Sigmoid colon (tissue), 6 donors: ENCODE measurements at regions not wholly inside any gene's neighbourhood (a gene's known extent, or its start where the extent isn't known, plus 50 kb on each side); places are given as distances from the start of the nearest gene placed in this dataset.
"Not testable (repeated sequence)": the region's sequence is repeated elsewhere in the genome, so short reads cannot be mapped to it uniquely, and the experiment has no call there.

Source experiments
- DNase-seq: peaks from one replicate; pipeline ENCODE4 v3.0.0-alpha.2; 2019
- H3K27ac ChIP-seq, 4 donors: fragments of 200-600 bp; sonication (generic); one replicate each; pipeline ENCODE4 v1.5.1; 2016 to 2019; ENCODE audit warnings: mild to moderate bottlenecking in 1 of 4
- H3K27me3 ChIP-seq, 3 donors: fragments of 200-600 bp; sonication (generic); one replicate each; pipeline ENCODE4 v1.5.1; 2019; ENCODE audit warnings: mild to moderate bottlenecking in 1 of 3
- H3K36me3 ChIP-seq, 4 donors: fragments of 200-600 bp; sonication (generic); one replicate each; pipeline ENCODE4 v1.5.1; 2016 to 2019
- H3K4me1 ChIP-seq, 4 donors: fragments of 200-600 bp; sonication (generic); one replicate each; pipeline ENCODE4 v1.5.1; 2017 to 2019
- H3K4me3 ChIP-seq, 4 donors: fragments of 200-600 bp; sonication (generic); one replicate each; pipeline ENCODE4 v1.5.1; 2017 to 2019; ENCODE audit warnings: mild to moderate bottlenecking in 2 of 4, moderate library complexity in 1 of 4
- H3K9me3 ChIP-seq, 4 donors: fragments of 200-600 bp in 3 of 4; sonication (generic) in 3 of 4; one replicate each; pipeline versions ENCODE4 v1.5.1 to v1.6.1; 2013 to 2019
- CTCF ChIP-seq, 4 experiments: fragments of 450-650 bp in 3 of 4; fragments of 200-600 bp in 1 of 4; IDR thresholded peaks; one replicate each; pipeline ENCODE4 v1.5.1; 2016 to 2019; ENCODE audit warnings: antibody characterized with exemption in 4 of 4, mild to moderate bottlenecking in 3 of 4, moderate library complexity in 2 of 4
- EP300 ChIP-seq, 4 donors: sonication (generic); formaldehyde crosslinking; IDR thresholded peaks; one replicate each; pipeline ENCODE4 v1.6.1; 2017; ENCODE audit warnings: antibody characterized with exemption in 4 of 4
- POLR2A ChIP-seq, 2 donors: fragments of 450-650 bp; IDR thresholded peaks; one replicate each; pipeline ENCODE4 v1.6.1; 2016; ENCODE audit warnings: antibody characterized with exemption in 2 of 2, mild to moderate bottlenecking in 2 of 2, moderate library complexity in 2 of 2
- POLR2AphosphoS5 ChIP-seq, 4 donors: sonication (generic); formaldehyde crosslinking; IDR thresholded peaks; one replicate each; pipeline ENCODE4 v1.6.1; 2017; ENCODE audit warnings: antibody characterized with exemption in 4 of 4
- WGBS, 2 donors: extraction: QIAGEN DNeasy Blood & Tissue Kit; methylation state at CpG; one replicate each; pipeline ENCODE4 v1.1.7; 2013; 5-methylcytosine and 5-hydroxymethylcytosine counted together
- intact Hi-C: fragments of 100-400 bp; cut with DNase I; formaldehyde crosslinking; loops from one replicate; pipeline ENCODE4 v1.15.1; 2023
- donor health status: healthy with polysubstance abuse.
- donor health status: healthy.

DNA sequence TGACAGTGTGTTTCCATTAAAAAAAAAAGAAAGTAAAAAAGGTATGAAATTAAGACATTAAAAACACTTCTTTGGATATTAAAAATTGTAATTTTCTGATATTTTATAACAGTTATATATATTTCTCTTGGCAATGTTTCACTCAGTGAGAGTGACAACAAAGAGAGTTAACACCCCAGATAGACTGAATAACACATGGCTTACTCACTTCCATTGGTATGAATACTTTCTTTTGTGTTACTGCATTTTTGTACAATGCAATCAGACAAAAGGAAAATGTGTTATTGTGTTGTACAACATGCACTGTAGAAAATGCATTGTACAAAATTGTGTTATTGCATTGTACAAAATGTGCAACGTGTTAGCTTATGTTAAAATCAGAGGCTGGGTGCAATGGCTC, 676.6 kb upstream of the AMELY start:
- intact Hi-C loops, DNase-seq: not testable (repeated sequence)
- WGBS, 2 donors = 67 to 89% methylated on average over 1 of the region's 1 CpG

DNA sequence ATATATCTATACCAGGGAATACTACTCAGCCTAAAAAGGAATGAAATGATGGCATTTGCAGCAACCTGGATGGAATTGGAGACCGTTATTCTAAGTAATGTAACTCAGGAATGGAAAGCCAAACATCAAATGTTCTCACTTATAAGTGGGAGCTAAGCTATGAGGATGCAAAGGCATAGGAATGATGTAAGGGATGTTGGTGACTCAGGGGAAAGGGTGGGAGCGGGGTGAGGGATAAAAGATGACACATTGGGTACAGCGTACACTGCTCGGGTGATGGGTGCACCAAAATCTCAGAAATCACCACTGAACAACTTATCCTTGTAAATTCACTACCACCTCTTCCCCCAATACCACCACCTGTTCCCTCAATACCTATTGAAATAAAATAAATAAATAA, 651.0 kb upstream of the AMELY start:
- 90 to 97% methylated on average over 4 of the region's 4 CpGs for WGBS, 2 donors
- no peaks in the 10 kb centered on the region for H3K9me3 ChIP-seq
- intact Hi-C loops = no loop called here

More for the DNA sequence above, 676.6 kb upstream of the AMELY start:
- H3K27ac ChIP-seq, H3K27me3 ChIP-seq, H3K36me3 ChIP-seq, H3K9me3 ChIP-seq, H3K4me1 ChIP-seq, H3K4me3 ChIP-seq: not testable (repeated sequence)

DNA sequence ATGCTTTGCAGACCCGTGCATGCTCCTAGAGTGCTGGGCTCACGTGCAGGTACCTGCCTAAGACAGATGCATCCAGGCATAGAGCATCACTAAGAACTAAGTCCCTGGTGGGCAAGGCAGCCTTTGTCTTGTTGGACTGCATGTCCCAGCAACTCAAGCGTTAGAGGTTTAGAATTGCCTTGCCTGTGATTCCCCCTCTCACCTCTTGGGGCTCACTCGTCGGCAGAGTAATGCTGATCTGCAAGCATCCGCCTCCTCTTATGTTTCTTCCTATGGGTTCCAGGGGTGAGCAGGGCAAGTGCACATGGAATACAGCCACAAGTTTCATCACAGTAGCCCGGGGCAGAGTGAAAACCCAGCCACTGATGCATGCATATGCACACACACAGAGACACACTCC, 646.1 kb upstream of the AMELY start:
- Histone ChIP-seq H3K9me3 (no peaks in the 10 kb centered on the region), H3K4me1 (no peaks in the 10 kb centered on the region), H3K4me3 (no peak overlapping the region), H3K27ac (no peak overlapping the region), H3K27me3 (no peaks in the 10 kb centered on the region), H3K36me3 (no peaks in the 10 kb centered on the region)
- intact Hi-C loops = no loop called here
- TF ChIP-seq CTCF (IDR thresholded peaks at IDR 0.05) (no peak), POLR2AphosphoS5 (IDR thresholded peaks at IDR 0.05) (no peak), POLR2A (IDR thresholded peaks at IDR 0.05) (no peak), EP300 (IDR thresholded peaks at IDR 0.05) (no peak)
- WGBS, 2 donors = 57 to 63% methylated on average over 7 of the region's 7 CpGs
- DNase-seq = no peak

More for the DNA sequence above, 651.0 kb upstream of the AMELY start:
- DNase-seq = no peak
- no peaks in the 10 kb centered on the region for H3K27me3 ChIP-seq
- H3K36me3 ChIP-seq = no peaks in the 10 kb centered on the region
- no peak overlapping the region for H3K27ac ChIP-seq
- TF ChIP-seq EP300 (IDR thresholded peaks at IDR 0.05) (no peak), CTCF (IDR thresholded peaks at IDR 0.05) (no peak), POLR2A (IDR thresholded peaks at IDR 0.05) (no peak), POLR2AphosphoS5 (IDR thresholded peaks at IDR 0.05) (no peak)
- H3K4me3 ChIP-seq = no peak overlapping the region
- H3K4me1 ChIP-seq = no peaks in the 10 kb centered on the region

- Histone ChIP-seq H3K9me3 (no peaks in the 10 kb centered on the region), H3K4me3 (no peak overlapping the region), H3K27ac (no peak overlapping the region), H3K4me1 (no peaks in the 10 kb centered on the region), H3K27me3 (no peaks in the 10 kb centered on the region), H3K36me3 (no peaks in the 10 kb centered on the region)
- 81 to 89% methylated on average over 6 of the region's 6 CpGs for WGBS, 2 donors
- no peak for DNase-seq
- TF ChIP-seq POLR2A (IDR thresholded peaks at IDR 0.05) (no peak), EP300 (IDR thresholded peaks at IDR 0.05) (no peak), CTCF (IDR thresholded peaks at IDR 0.05) (no peak), POLR2AphosphoS5 (IDR thresholded peaks at IDR 0.05) (no peak)
- intact Hi-C loops = no loop called here
Measured at GRCh38 chrY:7555006-7555405, 643.5 kb upstream of the AMELY start.

DNA sequence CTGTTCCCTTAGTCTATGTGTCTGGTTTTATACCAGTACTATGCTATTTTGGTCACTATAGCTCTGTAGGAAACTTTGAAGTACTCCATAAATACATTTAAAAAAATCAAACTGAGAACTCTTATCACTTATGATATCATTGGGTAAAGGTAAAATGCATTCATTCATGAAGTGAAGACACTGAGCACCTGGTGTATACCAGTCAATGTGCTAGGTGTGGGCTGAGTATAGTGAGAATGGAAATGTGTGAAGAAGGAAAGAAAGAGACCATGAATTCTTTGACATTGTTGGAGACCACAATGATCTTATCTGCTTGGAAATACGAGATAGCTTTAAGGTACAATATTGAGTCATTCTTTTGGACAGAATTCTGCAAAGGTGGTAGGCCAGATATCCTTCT, 633.5 kb upstream of the AMELY start:
- WGBS, 2 donors = 69 to 74% methylated on average over 1 of the region's 1 CpG

More for the DNA sequence above, 633.5 kb upstream of the AMELY start:
- Histone ChIP-seq H3K4me1 (no peaks in the 10 kb centered on the region), H3K36me3 (no peaks in the 10 kb centered on the region), H3K27me3 (no peaks in the 10 kb centered on the region), H3K4me3 (no peak overlapping the region), H3K27ac (no peak overlapping the region), H3K9me3 (no peaks in the 10 kb centered on the region)
- no peak for DNase-seq
- intact Hi-C loops = no loop called here
- no peak for TF ChIP-seq POLR2A (IDR thresholded peaks at IDR 0.05)
- TF ChIP-seq EP300 (IDR thresholded peaks at IDR 0.05) = no peak
- TF ChIP-seq POLR2AphosphoS5 (IDR thresholded peaks at IDR 0.05) = no peak
- no peak for TF ChIP-seq CTCF (IDR thresholded peaks at IDR 0.05)
